ENCODE measurements at regions not wholly inside any gene's neighbourhood (a gene's known extent, or its start where the extent isn't known, plus 50 kb on each side); places are given as distances from the start of the nearest gene placed in this dataset.
"Not testable (repeated sequence)": the region's sequence is repeated elsewhere in the genome, so short reads cannot be mapped to it uniquely, and the experiment has no call there.

- no peak for DNase-seq (ENCODE audit: low read depth)
Observed at GRCh38 chr18:70822691-70823090, 533.8 kb downstream of the SOCS6 start.

GRCh38 chr18:70822117-70822516, 533.3 kb downstream of the SOCS6 start:
- DNase-seq (ENCODE audit: low read depth) = no peak

GRCh38 chr18:70808481-70809056, 519.7 kb downstream of the SOCS6 start:
- no peak for DNase-seq (ENCODE audit: low read depth)

GRCh38 chr18:70781860-70782453, 493.1 kb downstream of the SOCS6 start:
- DNase-seq (ENCODE audit: low read depth) = peak; percentile 5

GRCh38 chr18:70766254-70766653, 477.4 kb downstream of the SOCS6 start:
- not testable (repeated sequence) for DNase-seq (ENCODE audit: low read depth)

GRCh38 chr18:70762812-70763211, 474.0 kb downstream of the SOCS6 start:
- DNase-seq (ENCODE audit: low read depth) = no peak

- no peak for DNase-seq (ENCODE audit: low read depth)
Observed at GRCh38 chr18:70758780-70759179, 469.9 kb downstream of the SOCS6 start.

- DNase-seq (ENCODE audit: low read depth) = no peak
Observed at GRCh38 chr18:70754486-70754885, 465.6 kb downstream of the SOCS6 start.

- DNase-seq (ENCODE audit: low read depth) = no peak
Observed at GRCh38 chr18:70732916-70733315, 444.1 kb downstream of the SOCS6 start.

GRCh38 chr18:70732188-70732587, 443.3 kb downstream of the SOCS6 start:
- DNase-seq (ENCODE audit: low read depth) = no peak

GRCh38 chr18:70720607-70721006, 431.8 kb downstream of the SOCS6 start:
- no peak for DNase-seq (ENCODE audit: low read depth)

- no peak for DNase-seq (ENCODE audit: low read depth)
Observed at GRCh38 chr18:70709720-70710119, 420.9 kb downstream of the SOCS6 start.

- DNase-seq (ENCODE audit: low read depth) = no peak
Observed at GRCh38 chr18:70709144-70709543, 420.3 kb downstream of the SOCS6 start.

- no peak for DNase-seq (ENCODE audit: low read depth)
Observed at GRCh38 chr18:70705831-70706416, 417.1 kb downstream of the SOCS6 start.

- no peak for DNase-seq (ENCODE audit: low read depth)
Observed at GRCh38 chr18:70700496-70700895, 411.7 kb downstream of the SOCS6 start.

GRCh38 chr18:70698574-70698973, 409.7 kb downstream of the SOCS6 start:
- DNase-seq (ENCODE audit: low read depth) = no peak

- peak; percentile 0 for DNase-seq (ENCODE audit: low read depth)
Observed at GRCh38 chr18:70693246-70693645, 404.4 kb downstream of the SOCS6 start.

GRCh38 chr18:70689765-70690164, 400.9 kb downstream of the SOCS6 start:
- not testable (repeated sequence) for DNase-seq (ENCODE audit: low read depth)

GRCh38 chr18:70688286-70688685, 399.4 kb downstream of the SOCS6 start:
- no peak for DNase-seq (ENCODE audit: low read depth)

GRCh38 chr18:70684821-70685220, 396.0 kb downstream of the SOCS6 start:
- no peak for DNase-seq (ENCODE audit: low read depth)

- DNase-seq (ENCODE audit: low read depth) = no peak
Observed at GRCh38 chr18:70683263-70683662, 394.4 kb downstream of the SOCS6 start.

- DNase-seq (ENCODE audit: low read depth) = no peak
Observed at GRCh38 chr18:70674896-70675295, 386.1 kb downstream of the SOCS6 start.

GRCh38 chr18:70673831-70674230, 385.0 kb downstream of the SOCS6 start:
- no peak for DNase-seq (ENCODE audit: low read depth)

- DNase-seq (ENCODE audit: low read depth) = no peak
Observed at GRCh38 chr18:70672581-70672980, 383.7 kb downstream of the SOCS6 start.
